ENCODE measurements at regions not wholly inside any gene's neighbourhood (a gene's known extent, or its start where the extent isn't known, plus 50 kb on each side); places are given as distances from the start of the nearest gene placed in this dataset.

DNA sequence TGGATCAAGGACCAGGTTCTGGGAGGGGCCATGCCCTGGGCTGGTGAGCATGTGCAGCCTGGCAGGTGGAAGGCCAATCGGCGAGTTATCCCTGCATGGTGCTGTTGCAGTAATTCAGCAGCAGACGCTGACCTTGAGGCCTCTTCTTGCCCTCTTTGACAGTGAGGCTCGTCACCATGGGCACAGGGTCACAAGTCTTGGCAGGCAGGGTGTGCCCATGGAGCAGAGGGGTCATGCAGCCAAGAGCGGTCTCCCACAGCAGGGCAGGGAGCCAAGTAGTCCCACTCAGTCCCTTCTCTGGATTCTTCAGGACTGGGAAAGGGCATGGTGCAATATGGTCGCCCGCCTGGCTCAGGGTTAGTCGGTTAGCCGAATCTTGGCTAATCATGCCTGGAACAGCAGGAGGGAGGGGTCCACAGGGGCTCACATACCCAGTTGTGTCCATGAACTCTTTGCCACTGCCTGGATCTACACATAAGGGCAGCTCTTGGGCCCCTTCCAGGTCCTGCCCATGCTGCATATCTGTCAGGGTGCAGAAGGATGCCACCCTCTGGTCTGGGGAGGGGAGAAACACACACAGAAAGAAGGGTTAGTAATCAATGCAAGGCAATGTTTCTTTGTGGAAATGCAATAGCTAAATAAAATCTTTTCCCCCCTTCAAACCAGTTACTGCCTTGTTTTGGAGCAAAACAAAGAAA, 226.8 kb downstream of the SIPA1L2 start:
- TF ChIP-seq, protein P1, sequence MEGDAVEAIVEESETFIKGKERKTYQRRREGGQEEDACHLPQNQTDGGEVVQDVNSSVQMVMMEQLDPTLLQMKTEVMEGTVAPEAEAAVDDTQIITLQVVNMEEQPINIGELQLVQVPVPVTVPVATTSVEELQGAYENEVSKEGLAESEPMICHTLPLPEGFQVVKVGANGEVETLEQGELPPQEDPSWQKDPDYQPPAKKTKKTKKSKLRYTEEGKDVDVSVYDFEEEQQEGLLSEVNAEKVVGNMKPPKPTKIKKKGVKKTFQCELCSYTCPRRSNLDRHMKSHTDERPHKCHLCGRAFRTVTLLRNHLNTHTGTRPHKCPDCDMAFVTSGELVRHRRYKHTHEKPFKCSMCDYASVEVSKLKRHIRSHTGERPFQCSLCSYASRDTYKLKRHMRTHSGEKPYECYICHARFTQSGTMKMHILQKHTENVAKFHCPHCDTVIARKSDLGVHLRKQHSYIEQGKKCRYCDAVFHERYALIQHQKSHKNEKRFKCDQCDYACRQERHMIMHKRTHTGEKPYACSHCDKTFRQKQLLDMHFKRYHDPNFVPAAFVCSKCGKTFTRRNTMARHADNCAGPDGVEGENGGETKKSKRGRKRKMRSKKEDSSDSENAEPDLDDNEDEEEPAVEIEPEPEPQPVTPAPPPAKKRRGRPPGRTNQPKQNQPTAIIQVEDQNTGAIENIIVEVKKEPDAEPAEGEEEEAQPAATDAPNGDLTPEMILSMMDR (IDR thresholded peaks at IDR 0.05; ENCODE audit: low read depth, low read length), result no peak

DNA sequence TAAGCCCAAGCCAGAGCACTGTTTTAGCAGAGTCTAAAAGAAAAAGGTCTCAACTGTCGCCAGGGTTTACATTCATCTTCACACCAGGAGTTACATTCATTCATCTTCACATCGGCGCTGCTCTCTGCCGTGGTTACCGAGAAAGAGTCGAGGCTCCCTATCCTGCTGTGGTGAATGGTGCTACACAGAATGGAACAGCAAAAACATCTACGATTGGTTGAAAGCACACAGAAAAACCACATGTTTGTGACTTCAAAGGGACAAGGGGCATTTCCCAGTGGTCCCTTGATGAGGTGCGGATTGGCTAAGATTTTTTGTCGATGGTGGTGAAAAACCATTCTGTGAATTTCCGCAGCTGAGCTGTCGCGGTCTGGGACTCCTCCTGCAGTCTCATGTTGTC, 231.1 kb downstream of the SIPA1L2 start:
- no peaks in the 10 kb centered on the region for H3K27me3 ChIP-seq
- H3K4me1 ChIP-seq, result no peaks in the 10 kb centered on the region
- H3K9me3 ChIP-seq, result no peaks in the 10 kb centered on the region
- H3K36me3 ChIP-seq, result no peaks in the 10 kb centered on the region
- TF ChIP-seq, protein P1 (IDR thresholded peaks at IDR 0.05; ENCODE audit: low read depth, low read length), result no peak
- DNase-seq, result no peak
- H3K4me3 ChIP-seq (ENCODE audit: low read depth, low read length), result no peak overlapping the region

More for the DNA sequence above, 226.8 kb downstream of the SIPA1L2 start:
- Histone ChIP-seq H3K4me1 (no peaks in the 10 kb centered on the region), H3K9me3 (no peaks in the 10 kb centered on the region), H3K27me3 (no peaks in the 10 kb centered on the region), H3K4me3 (ENCODE audit: low read depth, low read length) (no peak overlapping the region), H3K36me3 (no peaks in the 10 kb centered on the region)
- no peak for DNase-seq

DNA sequence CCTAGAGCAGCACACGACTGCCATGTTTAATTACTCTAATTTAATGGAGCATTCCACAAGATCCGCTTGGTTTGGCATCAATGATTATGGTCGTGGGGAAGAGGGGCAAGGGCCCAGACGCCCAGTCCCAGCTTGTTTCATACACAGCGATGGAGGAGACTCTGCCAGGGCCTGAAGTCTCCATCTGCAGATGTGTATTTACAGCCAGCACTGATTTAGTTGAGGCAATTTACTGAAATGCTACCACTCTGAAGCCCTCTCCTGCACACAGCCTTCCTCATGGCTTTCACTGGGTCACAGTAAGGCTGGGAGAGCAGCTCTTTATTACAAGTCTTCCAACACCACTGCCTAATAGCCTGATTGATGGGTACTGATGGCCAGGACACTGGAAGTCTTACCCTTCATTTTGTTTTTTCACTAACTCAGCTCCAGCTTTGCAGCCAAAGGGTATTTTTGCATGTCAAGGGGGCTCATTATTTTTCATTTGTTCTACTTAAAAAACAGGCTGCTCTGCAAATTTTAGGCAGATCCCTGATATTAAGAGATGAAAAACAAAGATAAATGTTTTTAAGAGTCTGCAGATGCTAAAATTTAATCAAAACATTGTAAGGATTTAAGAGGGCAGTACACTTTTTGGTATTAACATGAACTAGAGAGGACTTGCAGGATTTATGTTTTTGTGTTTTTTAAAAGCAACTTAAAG, 236.3 kb downstream of the SIPA1L2 start:
- TF ChIP-seq, protein P1 (IDR thresholded peaks at IDR 0.05; ENCODE audit: low read depth, low read length), result no peak
- no peak overlapping the region for H3K4me3 ChIP-seq (ENCODE audit: low read depth, low read length)
- no peaks in the 10 kb centered on the region for H3K4me1 ChIP-seq
- no peaks in the 10 kb centered on the region for H3K36me3 ChIP-seq
- H3K27me3 ChIP-seq, result no peaks in the 10 kb centered on the region
- H3K9me3 ChIP-seq, result no peaks in the 10 kb centered on the region
- no peak for DNase-seq

DNA sequence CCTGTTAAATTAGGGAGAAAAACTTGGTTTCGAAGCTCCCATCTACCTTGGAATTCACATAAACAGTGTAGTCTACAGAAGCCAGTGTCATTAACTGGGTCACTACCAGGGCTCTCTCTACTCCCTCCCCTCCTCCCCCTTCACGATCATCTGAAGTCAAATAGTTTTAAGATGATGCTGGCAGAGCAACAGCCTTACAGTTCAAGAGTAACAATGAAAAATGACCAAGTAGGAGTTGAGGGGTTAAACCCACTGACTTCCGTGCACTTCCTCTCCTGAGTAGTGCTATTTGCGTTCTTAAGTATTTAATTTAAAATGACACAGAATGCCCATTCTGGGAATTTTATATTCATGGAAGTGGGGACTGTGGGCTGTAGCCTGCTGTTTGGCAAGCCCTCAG, 236.9 kb downstream of the SIPA1L2 start:
- H3K4me3 ChIP-seq (ENCODE audit: low read depth, low read length), result no peak overlapping the region
- no peaks in the 10 kb centered on the region for H3K4me1 ChIP-seq
- no peaks in the 10 kb centered on the region for H3K27me3 ChIP-seq
- no peaks in the 10 kb centered on the region for H3K36me3 ChIP-seq
- TF ChIP-seq, protein P1 (IDR thresholded peaks at IDR 0.05; ENCODE audit: low read depth, low read length), result no peak
- DNase-seq, result no peak
- no peaks in the 10 kb centered on the region for H3K9me3 ChIP-seq

DNA sequence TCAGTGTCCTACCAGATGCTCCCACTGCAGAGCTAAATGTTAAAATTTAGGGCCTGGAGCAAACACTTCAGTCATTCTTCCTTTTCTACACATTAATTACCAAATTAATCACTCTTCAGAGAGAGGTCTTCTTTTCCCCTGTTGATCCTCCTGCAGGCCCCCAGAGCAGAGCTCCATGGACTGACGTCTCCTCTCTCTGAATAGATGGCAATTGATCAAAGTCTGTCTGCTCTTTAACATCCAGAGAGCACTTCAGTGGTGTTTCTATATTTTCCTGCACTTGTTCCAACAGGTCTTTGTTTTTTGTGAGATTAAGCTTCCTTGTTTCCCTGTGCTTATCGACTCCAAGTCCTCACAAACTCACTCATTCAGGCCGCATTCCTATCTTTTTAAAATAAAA, 239.3 kb downstream of the SIPA1L2 start:
- no peak overlapping the region for H3K4me3 ChIP-seq (ENCODE audit: low read depth, low read length)
- H3K9me3 ChIP-seq, result no peaks in the 10 kb centered on the region
- TF ChIP-seq, protein P1 (IDR thresholded peaks at IDR 0.05; ENCODE audit: low read depth, low read length), result no peak
- no peak for DNase-seq
- no peaks in the 10 kb centered on the region for H3K4me1 ChIP-seq
- no peaks in the 10 kb centered on the region for H3K36me3 ChIP-seq
- no peaks in the 10 kb centered on the region for H3K27me3 ChIP-seq

DNA sequence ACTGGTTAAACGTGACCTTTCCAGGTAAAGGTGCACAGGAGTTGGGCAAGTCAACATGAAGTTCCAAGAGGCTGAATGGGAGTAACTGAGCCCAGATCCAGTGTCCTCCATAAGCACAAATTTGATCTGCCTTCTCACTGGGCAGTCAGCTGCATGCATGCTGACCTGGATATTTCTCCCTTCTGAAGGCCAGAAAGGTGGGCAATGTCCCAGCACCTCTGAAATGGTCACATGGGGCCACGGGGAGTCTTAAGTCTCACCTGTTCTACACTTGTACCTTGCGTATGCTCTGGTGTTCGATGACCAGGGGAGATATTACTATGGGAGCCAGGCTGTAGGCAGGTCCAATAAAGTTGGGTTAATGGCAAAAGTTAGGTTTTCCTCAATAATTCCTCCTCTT, 240.2 kb downstream of the SIPA1L2 start:
- Histone ChIP-seq H3K4me1 (no peaks in the 10 kb centered on the region), H3K9me3 (no peaks in the 10 kb centered on the region), H3K4me3 (ENCODE audit: low read depth, low read length) (no peak overlapping the region), H3K36me3 (no peaks in the 10 kb centered on the region), H3K27me3 (no peaks in the 10 kb centered on the region)
- TF ChIP-seq, protein P1 (IDR thresholded peaks at IDR 0.05; ENCODE audit: low read depth, low read length), result no peak
- DNase-seq, result no peak
